HG02798 (cell line): ENCODE measurements at regions not wholly inside any gene's neighbourhood (a gene's known extent, or its start where the extent isn't known, plus 50 kb on each side); places are given as distances from the start of the nearest gene placed in this dataset.

Source experiments
- ATAC-seq: cut with Tn5 transposase; IDR thresholded peaks from one replicate; pipeline ENCODE4 v1.9.1; 2021; ENCODE audit warnings: mild to moderate bottlenecking; ENCODE audit not compliant: unreplicated experiment, poor library complexity

GRCh38 chrX:39836802-39837420 lies 260.8 kb downstream of the BCOR start:
- ATAC-seq: no peak

DNA sequence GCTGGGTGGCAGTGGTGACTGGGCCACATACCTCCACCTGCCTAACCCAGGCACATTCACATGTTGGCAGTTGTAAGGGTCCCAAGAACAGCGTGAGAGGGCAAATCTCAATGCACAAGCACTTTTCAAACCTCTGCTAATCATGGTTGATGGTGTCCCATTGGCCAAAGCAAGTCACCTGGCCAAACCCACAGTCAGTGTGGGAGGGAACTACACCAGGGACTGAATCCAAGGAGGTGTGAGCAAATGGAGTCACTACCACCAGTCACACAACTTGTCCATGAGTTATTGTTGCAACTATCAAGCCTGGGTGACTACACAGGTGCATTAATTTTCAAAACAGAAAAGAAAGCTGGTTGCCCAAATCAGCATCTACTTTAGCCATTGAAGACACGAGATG lies 260.1 kb downstream of the BCOR start:
- ATAC-seq: no peak

DNA sequence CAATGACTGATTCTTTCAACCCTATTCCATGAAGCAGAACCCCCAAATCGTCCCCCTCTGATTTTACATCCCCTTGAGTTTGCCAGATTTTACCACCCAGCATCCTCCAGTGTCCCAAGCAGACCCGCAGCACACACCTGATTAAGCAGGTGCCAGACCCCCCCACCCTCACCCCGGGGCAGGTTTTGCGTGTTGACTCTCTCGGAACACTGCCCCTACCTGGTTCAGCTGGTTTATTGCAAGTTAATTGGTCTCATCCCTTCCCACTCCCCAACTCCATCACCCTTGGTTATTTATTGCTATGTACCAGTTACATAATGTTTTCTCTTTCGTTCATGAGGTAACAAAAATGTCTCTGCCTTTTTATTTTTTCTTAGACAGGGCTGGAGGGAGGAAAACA lies 258.4 kb downstream of the BCOR start:
- ATAC-seq: no peak

GRCh38 chrX:39840133-39840532 lies 257.6 kb downstream of the BCOR start:
- no peak for ATAC-seq

GRCh38 chrX:39840581-39841093 lies 257.1 kb downstream of the BCOR start:
- ATAC-seq: no peak

DNA sequence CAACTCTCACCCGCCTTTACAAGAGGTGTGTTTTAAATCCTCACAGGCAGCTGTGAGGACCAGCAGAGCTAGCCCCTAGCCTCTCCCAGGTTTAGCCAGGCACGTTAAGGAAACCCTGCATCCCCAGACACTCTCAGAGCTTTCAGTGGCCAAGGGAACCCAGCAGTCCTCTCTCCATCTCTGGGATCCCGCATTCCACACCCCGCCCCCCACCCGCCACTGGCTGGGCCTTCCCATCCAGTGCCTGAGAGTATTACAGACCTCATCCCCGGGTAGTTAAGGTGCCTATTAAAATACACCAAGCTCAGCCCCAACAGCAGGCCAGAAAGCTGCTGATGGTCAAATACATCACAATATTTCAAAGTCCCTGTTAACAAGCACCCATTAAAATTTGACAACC lies 256.2 kb downstream of the BCOR start:
- ATAC-seq: no peak

DNA sequence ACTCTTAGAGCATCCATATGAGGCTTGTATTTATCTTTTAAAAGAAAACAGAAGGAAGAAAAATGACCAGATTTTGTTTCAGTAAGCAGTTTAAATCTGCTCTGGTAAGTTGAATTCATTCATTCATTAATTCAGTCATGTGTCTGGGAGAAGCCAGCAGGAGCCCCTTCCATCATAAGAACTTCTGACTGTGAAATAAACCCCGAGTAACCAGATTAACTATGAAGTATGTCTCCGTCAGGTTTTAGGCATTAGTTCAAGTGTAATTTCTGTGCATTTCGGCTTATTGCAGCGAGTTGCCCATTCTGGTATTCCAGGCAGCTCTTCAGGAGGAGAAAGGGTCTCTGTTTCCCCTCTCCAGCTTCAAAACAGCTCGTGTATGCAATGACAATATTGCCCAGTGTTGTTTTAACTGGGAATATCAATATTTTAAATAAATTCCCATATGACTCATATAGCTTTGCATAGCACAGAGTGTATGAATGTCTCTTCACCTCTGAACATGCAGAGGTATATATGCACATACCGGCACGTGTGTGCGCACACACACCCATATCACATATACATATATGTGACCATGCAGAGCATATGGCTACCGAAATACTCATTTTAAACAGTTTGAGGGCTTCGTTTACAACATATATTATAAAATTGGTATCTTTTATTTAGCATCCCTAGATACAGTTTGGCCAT lies 255.3 kb downstream of the BCOR start:
- ATAC-seq: no peak

DNA sequence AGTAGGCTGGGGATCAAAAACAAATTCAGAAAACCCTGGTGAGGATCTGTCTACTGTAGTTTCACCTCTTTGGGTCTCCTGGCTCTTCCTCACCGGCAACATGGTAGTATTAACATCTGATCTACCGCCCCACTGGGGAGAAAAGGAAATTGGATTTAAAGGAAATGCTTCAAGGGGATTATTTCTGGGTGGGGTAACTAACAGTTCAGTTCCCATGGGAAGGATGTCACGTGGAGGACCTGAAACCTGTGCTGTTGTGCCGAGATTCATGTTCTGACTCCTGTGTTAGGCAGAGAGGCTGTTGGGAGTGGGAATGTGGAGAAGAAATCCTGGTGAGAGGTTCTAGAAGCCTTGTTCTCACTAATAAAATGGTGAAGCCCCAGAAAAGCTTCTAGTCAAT lies 254.4 kb downstream of the BCOR start:
- ATAC-seq: no peak

- ATAC-seq: no peak
Measured at GRCh38 chrX:39845233-39845632, 252.5 kb downstream of the BCOR start.

- no peak for ATAC-seq
Measured at GRCh38 chrX:39846460-39846859, 251.3 kb downstream of the BCOR start.

- no peak for ATAC-seq
Measured at GRCh38 chrX:39848243-39848642, 249.5 kb downstream of the BCOR start.

- no peak for ATAC-seq
Measured at GRCh38 chrX:39848900-39849299, 248.9 kb downstream of the BCOR start.

DNA sequence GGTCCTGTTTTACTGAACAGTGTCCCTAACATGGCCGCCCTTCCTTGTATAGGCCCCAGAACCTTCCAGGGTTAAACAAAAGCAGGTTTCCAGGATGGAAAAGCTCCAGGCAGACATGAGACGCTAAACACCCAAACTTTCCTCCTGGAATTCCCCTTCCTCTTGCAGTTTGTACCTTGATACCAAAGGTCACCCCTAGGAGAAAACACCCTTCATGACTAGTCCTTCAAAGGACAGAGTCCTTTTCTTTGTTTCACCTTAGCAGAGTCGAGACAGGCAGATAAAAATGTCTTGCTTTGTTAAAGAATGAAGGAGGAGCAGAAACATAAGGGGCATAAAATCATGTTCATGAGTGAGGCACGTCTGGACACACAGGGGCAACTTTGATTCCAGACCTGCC lies 247.5 kb downstream of the BCOR start:
- no peak for ATAC-seq

DNA sequence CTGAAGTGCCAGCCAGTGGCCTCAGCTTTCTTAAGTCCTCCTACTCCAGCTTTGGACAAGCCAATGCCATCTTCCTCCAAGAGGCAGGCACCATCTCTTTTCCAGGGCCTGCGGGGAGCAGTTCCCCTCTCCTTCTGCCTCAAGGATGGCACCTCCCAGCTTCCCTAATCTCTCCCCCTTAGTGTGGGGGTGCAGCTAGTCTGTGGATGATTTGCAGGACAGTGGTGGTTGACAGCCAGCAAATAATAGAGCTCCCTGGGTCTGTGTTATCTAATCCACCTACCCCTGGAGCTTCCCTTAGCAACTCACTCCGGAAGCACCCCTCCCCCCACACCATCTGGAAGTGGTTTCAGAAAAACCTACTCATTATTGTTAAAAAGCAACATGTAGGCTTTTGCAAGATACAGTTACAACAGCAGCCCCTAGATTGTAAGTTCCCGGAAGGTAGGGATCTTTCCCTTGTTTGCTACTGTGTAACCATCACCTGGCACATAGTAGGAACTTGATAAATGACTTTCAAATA lies 247.1 kb downstream of the BCOR start:
- no peak for ATAC-seq

GRCh38 chrX:39851745-39852455 lies 245.9 kb downstream of the BCOR start:
- ATAC-seq: no peak

DNA sequence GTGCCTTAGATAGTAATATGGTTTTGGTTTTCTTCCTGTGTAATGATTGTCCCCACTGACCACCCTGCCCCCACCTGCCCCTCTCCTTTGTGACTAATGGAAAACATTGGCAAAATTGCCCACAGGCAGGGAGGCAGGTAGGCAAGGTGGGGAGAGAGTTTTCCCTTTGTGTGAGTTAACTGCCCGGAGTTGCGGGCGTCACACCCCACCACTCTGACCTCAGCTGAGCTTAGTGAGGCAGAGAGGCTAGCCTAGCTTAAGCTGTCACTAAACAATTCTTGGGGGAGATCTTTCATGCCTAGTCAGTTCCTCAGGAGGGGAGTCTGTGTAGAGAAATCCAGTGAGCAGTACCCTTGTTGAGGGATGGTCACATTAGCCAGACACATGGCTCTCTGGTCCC lies 245.3 kb downstream of the BCOR start:
- no peak for ATAC-seq

DNA sequence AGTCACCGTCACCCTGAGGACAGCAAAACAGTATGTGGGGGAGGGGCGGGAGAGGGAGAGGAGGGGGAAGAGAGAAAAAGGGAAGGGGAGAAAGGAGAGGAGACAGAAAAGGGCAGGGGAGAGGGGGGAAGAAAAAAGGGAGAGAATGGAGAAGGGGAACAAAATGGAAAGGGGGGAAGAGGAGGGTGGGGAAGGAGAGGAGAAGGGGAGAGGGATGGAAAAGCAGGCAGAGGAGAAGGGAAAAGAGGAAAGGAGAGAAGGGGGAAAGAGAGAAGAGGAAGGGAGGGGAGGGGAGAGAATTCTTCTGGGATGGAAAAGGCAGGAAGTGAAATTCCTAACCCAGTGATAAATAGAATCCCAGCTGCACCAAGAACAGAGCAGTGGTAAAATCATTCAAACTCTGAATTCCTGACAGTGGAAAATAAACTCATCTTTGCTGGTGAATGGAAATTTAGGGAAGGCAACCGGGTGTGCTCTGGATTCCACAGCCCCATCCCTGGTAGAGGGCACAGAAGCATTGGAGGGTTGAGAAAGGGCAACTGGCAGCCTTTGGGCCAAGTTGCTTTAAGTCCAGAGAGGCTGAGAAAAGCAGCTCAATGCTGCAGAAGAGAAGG lies 244.2 kb downstream of the BCOR start:
- ATAC-seq: no peak

- peak; percentile 76 for ATAC-seq
Measured at GRCh38 chrX:39854772-39855747, 242.7 kb downstream of the BCOR start.

DNA sequence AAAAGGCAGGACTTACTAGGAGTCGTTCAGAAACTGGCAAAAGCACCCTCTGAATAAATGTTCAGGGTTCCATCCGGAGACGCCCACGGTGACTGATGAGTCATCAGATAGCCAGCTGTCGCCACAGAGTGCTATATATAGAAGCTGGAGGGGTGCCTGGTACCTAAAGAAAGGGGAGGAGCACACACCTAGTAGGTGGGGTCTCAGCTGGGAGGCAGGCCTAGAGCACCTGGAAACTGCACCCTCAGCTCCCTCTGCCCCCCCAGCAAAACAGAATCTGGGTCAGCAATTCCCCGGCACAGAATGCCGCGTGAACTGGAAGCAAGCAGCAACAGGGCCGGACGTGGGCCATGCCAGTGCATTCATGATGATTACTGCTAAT lies 242.0 kb downstream of the BCOR start:
- peak; percentile 51 for ATAC-seq
